OCI-M1 (cell line): ENCODE measurements at regions not wholly inside any gene's neighbourhood (a gene's known extent, or its start where the extent isn't known, plus 50 kb on each side); places are given as distances from the start of the nearest gene placed in this dataset.

ENCODE experiments used
- DNase-seq: peaks from one replicate; lab custom pipeline; 2025; lab: John Stamatoyannopoulos, UW

GRCh38 chr11:115927823-115928329, 423.7 kb upstream of the CADM1 start:
- DNase-seq, result no peak

GRCh38 chr11:115926601-115927000, 422.4 kb upstream of the CADM1 start:
- no peak for DNase-seq

GRCh38 chr11:115926138-115926537, 421.9 kb upstream of the CADM1 start:
- DNase-seq, result no peak

GRCh38 chr11:115925568-115926090, 421.4 kb upstream of the CADM1 start:
- DNase-seq, result no peak

GRCh38 chr11:115924744-115925567, 420.7 kb upstream of the CADM1 start:
- DNase-seq, result no peak

- DNase-seq, result no peak
Measured at GRCh38 chr11:115922876-115923275, 418.7 kb upstream of the CADM1 start.

- no peak for DNase-seq
Measured at GRCh38 chr11:115921986-115922385, 417.8 kb upstream of the CADM1 start.

- no peak for DNase-seq
Measured at GRCh38 chr11:115921540-115921939, 417.3 kb upstream of the CADM1 start.

GRCh38 chr11:115920841-115921480, 416.7 kb upstream of the CADM1 start:
- no peak for DNase-seq

- DNase-seq, result no peak
Measured at GRCh38 chr11:115920092-115920461, 415.9 kb upstream of the CADM1 start.

GRCh38 chr11:115919341-115920091, 415.3 kb upstream of the CADM1 start:
- no peak for DNase-seq

GRCh38 chr11:115918576-115918975, 414.4 kb upstream of the CADM1 start:
- no peak for DNase-seq

GRCh38 chr11:115916608-115917007, 412.4 kb upstream of the CADM1 start:
- DNase-seq, result no peak

- no peak for DNase-seq
Measured at GRCh38 chr11:115912484-115912945, 408.3 kb upstream of the CADM1 start.

GRCh38 chr11:115911613-115912346, 407.6 kb upstream of the CADM1 start:
- DNase-seq, result no peak

- no peak for DNase-seq
Measured at GRCh38 chr11:115910379-115910778, 406.2 kb upstream of the CADM1 start.

- peak; percentile 20 for DNase-seq
Measured at GRCh38 chr11:115906171-115906570, 402.0 kb upstream of the CADM1 start.

GRCh38 chr11:115905341-115906000, 401.3 kb upstream of the CADM1 start:
- DNase-seq, result no peak

- no peak for DNase-seq
Measured at GRCh38 chr11:115903179-115903578, 399.0 kb upstream of the CADM1 start.

- no peak for DNase-seq
Measured at GRCh38 chr11:115901069-115901468, 396.9 kb upstream of the CADM1 start.

GRCh38 chr11:115900111-115900510, 395.9 kb upstream of the CADM1 start:
- no peak for DNase-seq
